GM12872 (cell line): ENCODE measurements at regions not wholly inside any gene's neighbourhood (a gene's known extent, or its start where the extent isn't known, plus 50 kb on each side); places are given as distances from the start of the nearest gene placed in this dataset.

Source experiments
- CTCF ChIP-seq: IDR thresholded peaks from 3 replicates; pipeline ENCODE4 v1.5.1; 2011; ENCODE audit warnings: low read depth, mild to moderate bottlenecking, low read length, moderate library complexity; ENCODE audit not compliant: insufficient read depth

DNA sequence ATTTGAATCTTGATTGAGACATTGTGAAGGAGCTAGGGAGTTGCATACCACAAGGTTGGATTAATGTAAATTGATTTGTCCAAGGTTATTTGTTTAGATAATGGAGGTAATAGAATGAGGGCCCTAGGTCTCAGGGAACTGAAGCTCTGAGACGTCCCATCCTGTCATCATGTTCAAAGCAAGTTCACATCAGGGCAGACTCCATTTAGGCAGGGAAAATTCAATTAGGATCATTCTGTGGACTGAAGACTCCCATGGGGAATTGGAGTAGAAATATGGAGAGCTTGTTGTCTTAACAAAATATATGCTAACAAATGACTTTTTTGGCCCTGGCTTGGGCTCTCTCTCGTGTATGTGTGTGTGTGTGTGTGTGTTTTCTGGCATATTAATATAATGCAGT lies 722.0 kb upstream of the ADAMTS16 start:
- TF ChIP-seq CTCF: no peak

DNA sequence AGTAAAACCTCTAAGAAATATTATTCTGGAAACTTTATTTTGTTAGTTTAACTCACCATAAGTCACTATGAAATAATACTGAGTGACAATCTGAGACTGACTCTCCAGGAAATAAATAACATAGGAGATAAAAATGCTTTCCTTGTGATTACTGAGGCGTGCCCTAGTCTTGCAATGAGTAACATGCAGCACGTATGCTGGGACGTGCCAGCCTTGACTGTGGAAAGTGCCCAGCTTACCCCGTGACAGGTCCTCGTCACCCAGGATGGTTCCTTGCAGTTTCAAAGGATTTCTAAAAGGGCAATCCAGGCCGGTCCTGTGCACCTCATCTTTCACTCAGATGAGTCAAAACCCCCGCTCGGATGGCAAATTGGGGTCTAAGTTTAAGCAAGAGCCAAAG lies 720.8 kb upstream of the ADAMTS16 start:
- TF ChIP-seq CTCF: no peak

DNA sequence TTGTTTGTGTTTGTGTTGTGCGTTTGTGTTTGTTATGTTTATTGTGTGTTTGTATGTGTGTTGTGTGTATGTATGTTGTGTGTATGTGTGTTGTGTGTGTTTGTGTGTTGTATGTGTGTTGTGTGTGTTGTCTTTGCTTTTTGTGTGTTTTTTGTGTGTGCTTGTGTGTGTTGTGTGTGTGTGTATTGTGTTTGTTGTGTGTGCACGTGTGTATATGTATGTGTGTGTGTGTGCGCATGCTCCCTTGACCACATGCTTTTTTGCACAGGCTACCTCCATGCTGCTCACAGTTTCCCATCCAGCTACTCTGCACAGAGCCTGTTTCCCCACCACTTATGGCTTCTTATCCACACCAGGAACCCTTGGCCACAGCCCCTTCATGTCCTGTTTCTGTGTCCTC lies 720.0 kb upstream of the ADAMTS16 start:
- no peak for TF ChIP-seq CTCF

DNA sequence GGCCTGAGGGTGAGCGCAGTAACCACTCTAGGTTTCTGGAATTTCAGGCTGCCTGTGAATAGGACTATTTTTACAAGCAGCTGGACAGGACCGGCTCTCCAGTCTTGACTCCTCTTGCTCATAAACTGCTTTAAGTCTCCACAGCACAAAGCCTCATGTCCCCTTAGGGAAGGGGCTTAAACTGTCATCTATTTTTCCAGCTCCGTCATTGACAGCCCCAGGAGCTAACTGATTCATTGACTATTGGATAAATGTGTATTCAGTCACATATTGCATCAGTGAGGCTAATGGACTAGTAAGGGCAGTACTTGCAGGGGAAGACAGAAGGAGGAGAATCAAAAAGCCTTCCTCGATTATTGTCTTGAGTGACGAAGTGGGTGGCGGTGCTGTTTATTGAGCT lies 719.4 kb upstream of the ADAMTS16 start:
- no peak for TF ChIP-seq CTCF

DNA sequence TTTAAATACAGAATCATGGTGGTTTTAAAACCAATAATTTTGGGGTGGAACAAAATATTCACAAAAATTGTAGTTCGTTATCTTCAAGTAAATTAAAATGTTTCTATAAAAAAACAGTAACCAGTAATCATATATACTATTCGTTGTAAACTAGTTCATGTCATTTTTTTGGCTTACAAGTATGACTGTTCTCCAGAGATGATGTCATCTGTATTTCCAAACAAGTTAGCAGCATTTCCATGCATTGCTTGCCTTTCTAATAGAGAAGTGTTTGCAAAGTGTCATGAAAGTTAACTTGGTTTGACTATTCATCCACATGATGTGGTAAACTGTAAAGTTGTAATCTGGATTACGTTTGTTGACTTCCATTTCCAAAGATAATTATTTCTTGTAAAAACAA lies 717.9 kb upstream of the ADAMTS16 start:
- TF ChIP-seq CTCF: no peak

DNA sequence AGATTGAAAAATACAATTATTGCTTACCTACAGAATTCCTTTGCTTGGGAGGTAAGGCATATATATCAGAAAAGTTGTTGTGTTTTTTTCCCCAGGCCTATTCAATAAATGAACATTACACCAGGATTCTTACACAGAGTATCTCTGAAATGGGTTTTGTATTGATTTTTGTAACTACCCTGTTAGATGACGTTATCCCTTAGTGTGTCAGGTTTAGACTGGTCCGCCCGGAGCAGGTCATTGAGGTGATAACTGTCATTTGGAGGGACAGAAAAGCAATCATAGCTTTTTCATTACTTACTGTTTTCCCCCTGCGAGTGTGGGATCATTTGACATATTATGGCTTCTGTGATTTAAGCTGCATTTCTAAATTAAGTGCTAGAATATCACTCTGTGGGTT lies 715.2 kb upstream of the ADAMTS16 start:
- no peak for TF ChIP-seq CTCF

DNA sequence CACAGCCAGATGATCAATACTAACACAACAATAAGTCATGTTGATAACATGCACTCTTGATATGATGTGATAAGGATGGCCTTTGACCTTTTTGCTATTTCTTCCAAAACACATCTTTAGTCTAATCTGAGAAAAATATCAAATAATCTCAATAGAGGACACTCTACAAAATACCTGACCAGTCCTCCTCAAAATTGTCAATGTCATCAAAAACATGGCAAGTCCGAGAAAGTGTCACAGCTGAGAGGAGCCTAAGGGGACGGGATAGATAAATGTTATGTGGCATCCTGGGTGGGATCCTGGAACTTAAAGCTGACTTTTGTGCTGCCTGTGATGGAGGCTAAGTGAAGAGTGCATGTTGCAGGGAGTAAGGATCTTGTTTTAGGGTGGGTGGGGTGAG lies 699.6 kb upstream of the ADAMTS16 start:
- no peak for TF ChIP-seq CTCF

- no peak for TF ChIP-seq CTCF
Observed at GRCh38 chr5:4442221-4442620, 697.9 kb upstream of the ADAMTS16 start.
